Retinal pigment epithelial cell (primary cell): ENCODE measurements at regions not wholly inside any gene's neighbourhood (a gene's known extent, or its start where the extent isn't known, plus 50 kb on each side); places are given as distances from the start of the nearest gene placed in this dataset.

ENCODE experiments used
- DNase-seq: peaks from one replicate; pipeline ENCODE4 v3.0.0-alpha.2; 2010; ENCODE audit warnings: low read depth
- H3K4me3 ChIP-seq: 2 replicates; pipeline ENCODE4 v1.5.1; 2011; ENCODE audit warnings: mild to moderate bottlenecking, low read length, control low read depth, moderate library complexity
- TF ChIP-seq, protein P1 (sequence below): conservative IDR thresholded peaks from 2 replicates; pipeline ENCODE4 v1.5.1; 2011; ENCODE audit warnings: low read depth, low read length, control low read depth, inconsistent platforms

DNA sequence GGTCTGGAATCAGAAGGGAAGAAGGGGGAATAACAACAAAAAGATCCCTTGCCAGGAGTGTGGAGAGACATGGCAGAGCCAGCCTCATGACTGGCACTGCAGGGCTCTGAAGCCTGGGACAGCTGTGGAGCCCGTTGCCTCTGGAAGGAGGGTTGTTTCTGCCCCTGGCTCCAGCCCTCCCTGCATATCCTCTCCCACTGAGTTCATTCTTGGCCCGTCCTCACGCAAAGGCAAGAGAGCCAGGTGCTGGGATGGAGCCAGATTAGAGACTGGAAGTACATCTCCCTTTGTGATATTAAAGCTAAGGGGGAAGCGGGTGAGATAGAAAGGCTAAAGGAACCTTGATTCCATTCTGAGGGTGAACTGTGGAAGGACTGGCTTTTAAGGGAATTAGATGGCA lies 141.5 kb upstream of the NPVF start:
- no peak overlapping the region for H3K4me3 ChIP-seq
- TF ChIP-seq, protein P1, sequence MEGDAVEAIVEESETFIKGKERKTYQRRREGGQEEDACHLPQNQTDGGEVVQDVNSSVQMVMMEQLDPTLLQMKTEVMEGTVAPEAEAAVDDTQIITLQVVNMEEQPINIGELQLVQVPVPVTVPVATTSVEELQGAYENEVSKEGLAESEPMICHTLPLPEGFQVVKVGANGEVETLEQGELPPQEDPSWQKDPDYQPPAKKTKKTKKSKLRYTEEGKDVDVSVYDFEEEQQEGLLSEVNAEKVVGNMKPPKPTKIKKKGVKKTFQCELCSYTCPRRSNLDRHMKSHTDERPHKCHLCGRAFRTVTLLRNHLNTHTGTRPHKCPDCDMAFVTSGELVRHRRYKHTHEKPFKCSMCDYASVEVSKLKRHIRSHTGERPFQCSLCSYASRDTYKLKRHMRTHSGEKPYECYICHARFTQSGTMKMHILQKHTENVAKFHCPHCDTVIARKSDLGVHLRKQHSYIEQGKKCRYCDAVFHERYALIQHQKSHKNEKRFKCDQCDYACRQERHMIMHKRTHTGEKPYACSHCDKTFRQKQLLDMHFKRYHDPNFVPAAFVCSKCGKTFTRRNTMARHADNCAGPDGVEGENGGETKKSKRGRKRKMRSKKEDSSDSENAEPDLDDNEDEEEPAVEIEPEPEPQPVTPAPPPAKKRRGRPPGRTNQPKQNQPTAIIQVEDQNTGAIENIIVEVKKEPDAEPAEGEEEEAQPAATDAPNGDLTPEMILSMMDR, result no peak
- DNase-seq, result no peak

DNA sequence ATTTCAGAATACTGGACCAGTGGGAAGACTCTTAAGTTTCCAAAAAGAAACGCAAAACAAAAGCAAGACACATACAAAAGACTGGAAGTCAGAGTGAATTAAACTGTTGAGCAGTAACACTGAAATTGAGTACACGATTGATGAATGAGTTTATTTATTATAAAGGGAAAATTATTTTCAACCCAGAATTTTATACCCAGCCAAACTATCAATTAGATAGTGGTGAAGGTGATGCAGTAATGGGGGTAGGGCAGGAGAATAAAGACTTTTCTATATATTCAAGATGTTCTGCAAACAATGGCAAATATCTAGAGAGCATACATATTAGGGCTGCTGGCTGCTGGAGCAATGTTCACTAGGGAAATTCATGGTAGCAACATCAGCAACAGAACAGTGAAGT lies 143.7 kb upstream of the NPVF start:
- TF ChIP-seq, protein P1, result no peak
- DNase-seq, result no peak
- H3K4me3 ChIP-seq, result no peak overlapping the region

DNA sequence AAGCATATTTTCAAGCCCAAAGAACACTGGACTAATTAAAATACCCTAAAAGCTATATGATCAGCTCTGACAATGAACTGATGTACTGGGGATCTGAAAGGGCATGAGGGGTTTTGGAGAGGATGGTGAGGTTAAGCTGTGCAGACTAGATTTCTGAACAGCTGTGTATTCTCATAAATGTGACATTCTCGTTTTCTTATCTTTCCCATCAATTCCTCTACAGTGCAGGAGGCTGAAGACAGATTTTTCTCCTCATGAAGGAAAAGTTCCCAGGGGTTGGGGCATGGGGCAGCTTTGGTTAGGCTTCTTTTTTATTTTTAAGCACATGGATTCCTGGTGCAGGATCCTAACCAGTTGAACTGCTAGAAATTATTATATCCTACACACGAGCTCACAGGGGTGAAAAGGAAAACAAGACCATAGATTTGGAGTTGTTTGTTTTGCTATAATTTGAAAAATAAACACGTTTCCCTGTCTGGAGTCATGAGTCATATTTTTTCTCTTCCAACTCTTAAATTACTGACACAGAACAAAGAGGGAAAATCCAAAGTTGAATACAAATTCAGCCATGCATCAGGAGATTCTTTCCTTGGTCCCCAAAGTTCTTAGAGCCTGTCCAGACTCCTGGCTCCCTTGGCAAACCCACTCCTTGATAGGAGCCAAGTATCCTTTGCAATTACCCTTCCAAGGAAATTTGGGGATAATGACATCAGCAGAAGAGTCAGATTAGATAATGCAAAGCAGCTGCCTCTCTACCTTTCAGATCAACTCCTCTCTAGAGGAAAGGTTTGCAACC lies 147.7 kb upstream of the NPVF start:
- H3K4me3 ChIP-seq, result no peak overlapping the region
- DNase-seq, result no peak
- TF ChIP-seq, protein P1, result no peak

DNA sequence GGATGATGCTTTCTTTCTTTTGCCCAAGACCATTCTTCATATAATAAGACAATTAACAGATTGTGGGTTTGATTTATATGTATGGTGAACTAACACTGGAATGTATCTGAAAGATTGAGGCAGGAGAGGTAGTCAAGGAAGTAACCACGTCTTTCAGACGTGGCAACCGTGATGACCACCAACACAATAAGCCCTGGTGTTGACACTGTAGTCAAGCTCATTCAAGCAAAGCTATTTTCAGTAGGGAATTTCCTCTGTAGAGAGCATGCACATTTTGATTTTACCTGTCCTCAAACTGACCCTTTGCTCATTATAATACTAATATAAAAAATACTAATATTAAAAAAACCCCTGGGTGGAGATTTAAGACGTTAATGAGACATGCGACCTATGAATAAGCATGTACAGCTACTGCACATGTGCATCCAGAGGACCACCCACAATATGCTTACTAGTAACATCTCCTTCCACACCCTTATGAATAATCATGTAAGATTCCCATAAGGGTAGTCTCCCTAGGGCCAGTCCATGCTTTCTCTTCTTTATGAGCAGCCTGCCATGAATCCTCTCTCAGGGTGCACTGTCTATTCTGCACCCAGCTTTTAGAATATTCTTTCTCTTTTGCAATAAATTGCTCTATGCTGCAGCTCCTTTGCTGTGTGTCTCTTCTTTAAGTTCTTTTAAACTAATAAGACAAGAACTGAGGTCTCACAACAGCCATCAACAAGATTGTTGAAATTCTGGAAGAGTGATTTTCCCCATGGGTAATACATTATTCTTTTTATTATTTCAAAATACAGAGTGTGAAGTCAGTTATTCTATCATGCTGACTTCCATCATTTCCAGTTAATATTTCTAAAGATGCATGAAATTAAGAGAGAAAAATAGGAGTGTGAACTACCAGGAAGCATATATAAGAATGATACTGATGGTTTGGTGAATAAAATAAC lies 151.3 kb upstream of the NPVF start:
- TF ChIP-seq, protein P1, result no peak
- no peak overlapping the region for H3K4me3 ChIP-seq

DNA sequence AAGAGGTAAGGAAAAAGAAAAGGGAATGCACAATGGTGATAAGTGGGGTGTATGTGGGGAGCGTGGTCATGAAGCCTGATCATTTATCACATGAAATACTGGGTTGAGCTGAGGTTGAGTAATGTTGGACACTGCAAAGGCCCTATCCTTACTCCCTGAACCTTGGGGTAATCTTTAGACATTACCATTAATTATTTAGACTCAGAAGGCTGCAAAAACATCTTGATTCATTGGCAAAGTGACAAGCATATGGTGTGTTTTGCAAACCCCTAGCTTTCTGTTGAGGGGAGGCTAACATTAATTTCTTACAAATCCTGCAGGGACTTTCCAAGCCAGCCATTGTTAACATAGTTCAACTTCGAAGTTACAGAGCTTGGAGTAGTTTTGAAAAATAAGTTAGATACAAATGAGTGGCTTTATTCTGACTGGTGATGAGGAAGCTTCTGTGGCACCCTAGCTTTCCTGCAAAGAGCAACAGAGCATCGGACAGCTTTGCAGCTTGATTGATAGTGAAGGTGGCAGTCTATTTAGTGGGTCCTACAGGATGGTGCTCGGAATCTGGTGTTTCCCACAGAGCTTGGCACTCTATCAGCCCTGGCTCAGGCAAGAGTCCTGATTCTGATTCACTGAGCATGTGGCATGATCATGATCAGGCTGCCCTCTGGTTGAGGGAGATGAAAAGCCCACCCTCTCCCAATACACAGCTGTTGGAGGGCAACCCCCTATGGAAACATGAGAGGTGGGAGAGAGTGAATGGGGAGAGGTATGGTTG lies 153.7 kb upstream of the NPVF start:
- TF ChIP-seq, protein P1, result no peak
- no peak overlapping the region for H3K4me3 ChIP-seq
- no peak for DNase-seq

More for the DNA sequence above, 151.3 kb upstream of the NPVF start:
- no peak for DNase-seq

DNA sequence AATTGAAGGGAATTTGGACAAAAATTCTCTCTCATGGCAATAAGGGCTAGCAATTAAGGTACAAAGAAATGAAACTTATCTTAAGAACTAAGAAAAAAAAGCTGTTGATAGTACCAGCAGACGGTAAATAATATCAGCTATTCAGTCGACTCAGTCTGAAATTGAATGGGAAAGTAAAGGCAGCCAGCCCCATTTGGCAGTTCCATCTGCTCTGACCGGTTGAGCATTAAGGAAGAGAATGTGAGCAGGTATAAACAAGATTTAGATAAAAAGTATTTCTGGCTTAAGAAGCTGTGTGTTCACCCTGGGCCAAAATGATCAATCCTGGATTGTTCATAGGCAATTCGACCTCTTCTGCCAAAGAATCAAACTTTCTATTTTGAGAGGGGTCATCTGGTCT lies 154.6 kb upstream of the NPVF start:
- DNase-seq, result no peak
- TF ChIP-seq, protein P1, result no peak
- no peak overlapping the region for H3K4me3 ChIP-seq
